SU-DHL-6 (cell line): ENCODE measurements at regions not wholly inside any gene's neighbourhood (a gene's known extent, or its start where the extent isn't known, plus 50 kb on each side); places are given as distances from the start of the nearest gene placed in this dataset.

Source experiments
- CTCF ChIP-seq: fragments of 200-600 bp; sonication (generic); IDR thresholded peaks from one replicate; pipeline ENCODE4 v1.5.1; 2017; ENCODE audit warnings: antibody characterized with exemption, mild to moderate bottlenecking, low read length, moderate library complexity; ENCODE audit not compliant: insufficient read depth, poor library complexity, severe bottlenecking
- EZH2phosphoT487 ChIP-seq: fragments of 200-600 bp; sonication (generic), shearing (Covaris generic); conservative IDR thresholded peaks from 2 replicates; pipeline ENCODE4 v1.6.1; 2018; ENCODE audit warnings: mild to moderate bottlenecking, antibody characterized with exemption, low read length, moderate library complexity, mixed read lengths

DNA sequence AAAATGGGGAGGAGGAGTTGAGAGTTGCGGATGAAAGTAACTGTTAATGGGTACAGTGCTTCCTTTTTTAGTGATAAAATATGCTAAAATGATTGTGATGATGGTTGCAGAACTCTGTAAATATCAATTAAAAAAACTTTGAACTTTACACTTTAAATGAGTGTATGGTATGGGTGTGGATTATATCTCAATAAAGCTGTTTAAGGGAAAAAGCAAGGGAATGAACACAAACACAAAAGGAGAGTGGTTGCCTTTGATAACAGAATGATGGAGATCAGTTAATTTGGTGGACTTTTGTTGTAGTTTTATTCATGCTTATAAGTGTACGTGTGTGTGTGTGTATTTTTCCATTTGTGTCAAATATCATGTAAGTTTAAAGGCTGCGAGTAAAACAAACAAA lies 186.1 kb downstream of the ZNF608 start:
- TF ChIP-seq CTCF (no peak), EZH2phosphoT487 (no peak)
